H9 (cell line): ENCODE measurements at regions not wholly inside any gene's neighbourhood (a gene's known extent, or its start where the extent isn't known, plus 50 kb on each side); places are given as distances from the start of the nearest gene placed in this dataset.

Source experiments
- DNase-seq: peaks from one replicate; pipeline ENCODE4 v3.0.0-alpha.2; 2017
- H2AFZ ChIP-seq: one replicate; pipeline ENCODE4 v1.6.1; 2013; ENCODE audit warnings: mild to moderate bottlenecking, low read length, control low read depth, moderate library complexity
- H2AK5ac ChIP-seq: 2 replicates; pipeline ENCODE4 v1.6.1; 2013; ENCODE audit warnings: low read length, control low read depth, mixed read lengths; ENCODE audit not compliant: insufficient read length
- H2BK120ac ChIP-seq: one replicate; pipeline ENCODE4 v1.6.1; 2013; ENCODE audit warnings: low read depth, mild to moderate bottlenecking, low read length, control low read depth, inconsistent platforms; ENCODE audit not compliant: poor library complexity, severe bottlenecking
- H2BK12ac ChIP-seq: 2 replicates; pipeline ENCODE4 v1.6.1; 2013; ENCODE audit warnings: low read length, control low read depth, mixed read lengths, low read depth; ENCODE audit not compliant: insufficient read length
- H2BK15ac ChIP-seq: 2 replicates; pipeline ENCODE4 v1.6.1; 2013; ENCODE audit warnings: low read depth, low read length, control low read depth
- H2BK20ac ChIP-seq: one replicate; pipeline ENCODE4 v1.6.1; 2013; ENCODE audit warnings: low read depth, mild to moderate bottlenecking, low read length, control low read depth, inconsistent platforms; ENCODE audit not compliant: poor library complexity, severe bottlenecking
- H2BK5ac ChIP-seq: 2 replicates; pipeline ENCODE4 v1.6.1; 2013; ENCODE audit warnings: low read length, control low read depth, mixed read lengths; ENCODE audit not compliant: insufficient read length
- H3K14ac ChIP-seq: 2 replicates; pipeline ENCODE4 v1.6.1; 2013; ENCODE audit warnings: low read length, control low read depth; ENCODE audit not compliant: insufficient read depth
- H3K18ac ChIP-seq: 2 replicates; pipeline ENCODE4 v1.6.1; 2013; ENCODE audit warnings: low read depth, mild to moderate bottlenecking, mixed read lengths, low read length, control low read depth; ENCODE audit not compliant: insufficient read length
- H3K23ac ChIP-seq: 2 replicates; pipeline ENCODE4 v1.6.1; 2013; ENCODE audit warnings: low read length, control low read depth, mixed read lengths, low read depth; ENCODE audit not compliant: insufficient read length
- H3K23me2 ChIP-seq: 2 replicates; pipeline ENCODE4 v1.6.1; 2013; ENCODE audit warnings: low read depth, mild to moderate bottlenecking, mixed read lengths, low read length, control low read depth; ENCODE audit not compliant: insufficient read length, poor library complexity, severe bottlenecking
- H3K27ac ChIP-seq: 2 replicates; pipeline ENCODE4 v1.5.1; 2013; ENCODE audit warnings: low read length, control low read depth, mixed read lengths, low read depth; ENCODE audit not compliant: insufficient read length
- H3K27me3 ChIP-seq: 2 replicates; pipeline ENCODE4 v1.6.1; 2013; ENCODE audit warnings: low read length, control low read depth, inconsistent platforms; ENCODE audit not compliant: insufficient read depth
- H3K4ac ChIP-seq: 2 replicates; pipeline ENCODE4 v1.6.1; 2013; ENCODE audit warnings: low read depth, mild to moderate bottlenecking, control low read depth, inconsistent platforms, low read length, moderate library complexity
- H3K4me1 ChIP-seq: 2 replicates; pipeline ENCODE4 v1.6.1; 2013; ENCODE audit warnings: low read length, control low read depth, inconsistent platforms; ENCODE audit not compliant: insufficient read depth
- H3K4me2 ChIP-seq: 2 replicates; pipeline ENCODE4 v1.6.1; 2013; ENCODE audit warnings: low read length, control low read depth, mixed read lengths; ENCODE audit not compliant: insufficient read length, insufficient read depth
- H3K56ac ChIP-seq: 2 replicates; pipeline ENCODE4 v1.6.1; 2013; ENCODE audit warnings: low read depth, mild to moderate bottlenecking, mixed read lengths, low read length, control low read depth; ENCODE audit not compliant: insufficient read length
- H3K79me1 ChIP-seq: 2 replicates; pipeline ENCODE4 v1.6.1; 2013; ENCODE audit warnings: low read depth, mild to moderate bottlenecking, moderate library complexity, low read length, control low read depth, inconsistent platforms; ENCODE audit not compliant: insufficient read depth, poor library complexity, severe bottlenecking
- H3K79me2 ChIP-seq: 2 replicates; pipeline ENCODE4 v1.6.1; 2013; ENCODE audit warnings: low read length, control low read depth, inconsistent platforms; ENCODE audit not compliant: insufficient read depth
- H3K9ac ChIP-seq: 2 replicates; pipeline ENCODE4 v1.6.1; 2013; ENCODE audit warnings: low read length, control low read depth, mixed read lengths; ENCODE audit not compliant: insufficient read length; ENCODE audit errors: extremely low read depth
- H3K9me3 ChIP-seq: one replicate; pipeline ENCODE4 v1.6.1; 2013; ENCODE audit warnings: low read depth, low read length, inconsistent platforms; ENCODE audit not compliant: control insufficient read depth
- H3T11ph ChIP-seq: one replicate; pipeline ENCODE4 v1.6.1; 2013; ENCODE audit warnings: mild to moderate bottlenecking, low read length, control low read depth, inconsistent platforms
- H4K20me1 ChIP-seq: one replicate; pipeline ENCODE4 v1.6.1; 2013; ENCODE audit not compliant: control insufficient read depth, insufficient read length, insufficient read depth
- H4K5ac ChIP-seq: 2 replicates; pipeline ENCODE4 v1.6.1; 2013; ENCODE audit warnings: low read depth, mild to moderate bottlenecking, mixed read lengths, low read length, control low read depth; ENCODE audit not compliant: insufficient read length
- H4K8ac ChIP-seq: replicated peaks from 2 replicates; pipeline ENCODE4 v1.6.1; 2013; ENCODE audit warnings: low read length, control low read depth, mixed read lengths, low read depth; ENCODE audit not compliant: insufficient read length
- H4K91ac ChIP-seq: 2 replicates; pipeline ENCODE4 v1.6.1; 2013; ENCODE audit warnings: low read depth, mild to moderate bottlenecking, moderate library complexity, mixed read lengths, low read length, control low read depth; ENCODE audit not compliant: insufficient read length
- H3K27ac Mint-ChIP-seq, 3 experiments: 2 replicates in 2 of 3; 3 replicates in 1 of 3; pipeline ENCODE4 v1.8.0; 2020 to 2021; ENCODE audit warnings: mixed read lengths in 3 of 3, mild to moderate bottlenecking in 1 of 3, moderate library complexity in 1 of 3
- H3K27me3 Mint-ChIP-seq: 2 replicates; pipeline ENCODE4 v1.8.0; 2021; ENCODE audit warnings: low read depth, mild to moderate bottlenecking, moderate library complexity, mixed read lengths
- H3K36me3 Mint-ChIP-seq, 3 experiments: 2 replicates in 2 of 3; 3 replicates in 1 of 3; pipeline ENCODE4 v1.8.0; 2020 to 2021; ENCODE audit warnings: low read depth in 3 of 3, mixed read lengths in 3 of 3; ENCODE audit not compliant: insufficient read depth in 1 of 3
- H3K4me1 Mint-ChIP-seq, 2 experiments: 2 replicates each; pipeline ENCODE4 v1.8.0; 2020; ENCODE audit warnings: mixed read lengths in 2 of 2
- H3K4me3 Mint-ChIP-seq, 2 experiments: 2 replicates in 1 of 2; 3 replicates in 1 of 2; pipeline ENCODE4 v1.8.0; 2020 to 2021; ENCODE audit warnings: mild to moderate bottlenecking in 2 of 2, mixed read lengths in 2 of 2, moderate library complexity in 1 of 2
- H3K9me3 Mint-ChIP-seq, 2 experiments: 2 replicates in 1 of 2; 3 replicates in 1 of 2; pipeline ENCODE4 v1.8.0; 2020; ENCODE audit warnings: mild to moderate bottlenecking in 2 of 2, mixed read lengths in 2 of 2, moderate library complexity in 1 of 2
- CTCF ChIP-seq: fragments of 200-600 bp; sonication (generic); conservative IDR thresholded peaks from 3 replicates; pipeline ENCODE4 v1.8.0; 2021; ENCODE audit warnings: antibody characterized with exemption, mild to moderate bottlenecking

GRCh38 chr12:20197411-20197810, 170.9 kb upstream of the PDE3A start:
- Histone ChIP-seq H3K18ac (no peak overlapping the region), H3K14ac (no peak overlapping the region), H2BK15ac (no peak overlapping the region), H2BK20ac (no peak overlapping the region), H4K91ac (no peak overlapping the region), H3K23me2 (no peaks in the 10 kb centered on the region), H3K9ac (no peak overlapping the region), H3K27ac (no peak overlapping the region), H2AK5ac (no peak overlapping the region), H3K56ac (no peak overlapping the region), H3T11ph (no peak overlapping the region), H3K27me3 (no peaks in the 10 kb centered on the region), H3K4me2 (no peak overlapping the region), H3K23ac (no peak overlapping the region), H3K4ac (no peak overlapping the region), H3K9me3 (no peaks in the 10 kb centered on the region), H2BK5ac (no peak overlapping the region), H4K20me1 (no peaks in the 10 kb centered on the region), H3K79me1 (no peaks in the 10 kb centered on the region), H4K8ac (no peak overlapping the region), H3K79me2 (no peaks in the 10 kb centered on the region), H2BK12ac (no peak overlapping the region), H2AFZ (no peak overlapping the region), H2BK120ac (no peak overlapping the region), H4K5ac (no peak overlapping the region), H3K4me1 (no peaks in the 10 kb centered on the region)
- DNase-seq, result no peak
- Mint-ChIP-seq H3K36me3 (peaks cover 0 to 14% (median 1%) of the 10 kb centered on the region in 3 experiments; a peak in 5 of 7 replicates), H3K27ac (no peak overlapping the region), H3K4me1 (peaks cover 5 to 8% of the 10 kb centered on the region in 2 experiments), H3K4me3 (no peak overlapping the region), H3K9me3 (peaks cover 7 to 16% of the 10 kb centered on the region in 2 experiments; a peak in 4 of 5 replicates), H3K27me3 (no peaks in the 10 kb centered on the region; the same call in 1 of the 2 replicates)
- no peak for TF ChIP-seq CTCF
